ENCODE measurements at regions not wholly inside any gene's neighbourhood (a gene's known extent, or its start where the extent isn't known, plus 50 kb on each side); places are given as distances from the start of the nearest gene placed in this dataset.

DNA sequence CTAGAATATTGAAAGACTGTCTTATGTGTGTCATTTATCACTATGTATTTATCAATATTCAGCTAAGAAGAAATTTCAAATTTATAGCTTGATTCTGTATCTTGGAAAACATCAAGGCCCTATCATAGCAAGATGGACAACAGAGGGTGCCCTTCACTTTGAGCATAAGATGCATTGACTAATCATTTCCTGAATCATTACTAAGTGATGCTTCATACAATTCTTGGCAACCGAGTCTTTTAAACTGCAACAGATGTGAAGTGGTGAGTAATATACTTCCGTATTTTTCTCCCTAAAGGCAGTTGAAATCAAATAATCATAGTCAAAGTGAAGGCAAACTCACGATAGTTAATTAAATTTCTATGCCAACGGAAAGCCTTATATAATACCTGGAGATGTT, 318.6 kb upstream of the RGMB start:
- H3K27me3 ChIP-seq (replicated peaks in 1 of 4; ENCODE audit: control extremely low read depth in 1 of 4, control insufficient read depth in 3 of 4, insufficient read depth in 4 of 4, low read length in 3 of 4) = no peaks in the 10 kb centered on the region
- ATAC-seq (ENCODE audit: low read depth) (no peak), DNase-seq (no peak)
- CTCF ChIA-PET = interaction anchor here (1.0 kb wide), 1 partner anchor 8 kb away, joined by 3 read pairs; no protein-coding TSS in a partner anchor
- H3K4me1 ChIP-seq (ENCODE audit: control insufficient read depth in 2 of 2, insufficient read depth in 2 of 2, low read length in 2 of 2) = no peaks in the 10 kb centered on the region
- no peak overlapping the region for H3K4me3 ChIP-seq (ENCODE audit: control extremely low read depth in 1 of 5, extremely low read depth in 1 of 5, insufficient read depth in 1 of 5, low read depth in 2 of 5, low read length in 4 of 5)
- H3K4me3 Mint-ChIP-seq = no peak overlapping the region
- no peak overlapping the region for H2AFZ ChIP-seq (ENCODE audit: insufficient read depth, low read depth, low read length, poor library complexity, severe bottlenecking)
- no peaks in the 10 kb centered on the region for H3K9me3 Mint-ChIP-seq (ENCODE audit: insufficient read depth)
- intact Hi-C loops (cut with micrococcal nuclease) = no loop called here
- no peak overlapping the region for H3K27ac ChIP-seq (ENCODE audit: low read length in 2 of 2)
- H3K36me3 ChIP-seq (replicated peaks in 1 of 2; ENCODE audit: control extremely low read depth in 1 of 2, control insufficient read depth in 1 of 2, extremely low read depth in 1 of 2, insufficient read depth in 2 of 2, low read length in 1 of 2) = no peaks in the 10 kb centered on the region
- H3K27ac Mint-ChIP-seq = no peak overlapping the region
- H3K4me1 Mint-ChIP-seq = no peaks in the 10 kb centered on the region
- H3K27me3 Mint-ChIP-seq = no peaks in the 10 kb centered on the region
- no peak overlapping the region for H3K9ac ChIP-seq (ENCODE audit: low read length)
- no peaks in the 10 kb centered on the region for H3K79me2 ChIP-seq (ENCODE audit: control insufficient read depth, insufficient read depth, low read length)
- H3K4me2 ChIP-seq (replicated peaks; ENCODE audit: low read depth, low read length, poor library complexity, severe bottlenecking) = no peak overlapping the region
- POLR2A ChIA-PET = no interaction called here
- no peak for TF ChIP-seq EZH2 (IDR thresholded peaks at IDR 0.05; ENCODE audit: borderline replicate concordance, insufficient read depth, low read depth, low read length, poor library complexity, severe bottlenecking)
- H3K9me3 ChIP-seq (ENCODE audit: control extremely low read depth in 1 of 3, control insufficient read depth in 2 of 3, insufficient read depth in 1 of 3, low read length in 2 of 3) = no peaks in the 10 kb centered on the region
- H4K20me1 ChIP-seq (ENCODE audit: control insufficient read depth, insufficient read depth, low read length, poor library complexity, severe bottlenecking) = no peaks in the 10 kb centered on the region
- WGBS (ENCODE audit: insufficient coverage) = 100% methylated on average over 1 of the region's 4 CpGs

DNA sequence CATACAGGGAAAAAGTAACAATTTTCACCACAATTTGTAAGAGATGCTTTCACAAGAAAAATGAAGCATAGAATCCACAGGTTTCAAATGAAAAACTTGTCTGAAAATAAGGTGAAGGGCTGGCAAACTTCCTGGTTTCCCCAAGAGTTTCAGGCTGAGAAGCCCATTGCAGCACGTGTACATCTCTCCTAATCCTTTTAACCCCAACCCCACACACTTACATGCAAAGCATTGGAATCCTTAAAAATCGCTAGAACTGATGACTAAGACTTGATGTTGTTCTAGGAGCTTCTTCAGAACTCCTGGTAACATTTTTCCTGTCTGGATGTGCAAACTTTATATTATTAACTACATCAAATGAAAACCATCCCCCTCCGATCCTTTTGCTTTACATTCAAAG, 317.8 kb upstream of the RGMB start:
- H3K4me3 ChIP-seq (ENCODE audit: control extremely low read depth in 1 of 5, extremely low read depth in 1 of 5, insufficient read depth in 1 of 5, low read depth in 2 of 5, low read length in 4 of 5) = no peak overlapping the region
- no peak overlapping the region for H2AFZ ChIP-seq (ENCODE audit: insufficient read depth, low read depth, low read length, poor library complexity, severe bottlenecking)
- ChIA-PET CTCF (no interaction called here), POLR2A (no interaction called here)
- no peaks in the 10 kb centered on the region for H3K27me3 ChIP-seq (replicated peaks in 1 of 4; ENCODE audit: control extremely low read depth in 1 of 4, control insufficient read depth in 3 of 4, insufficient read depth in 4 of 4, low read length in 3 of 4)
- no peaks in the 10 kb centered on the region for H3K79me2 ChIP-seq (ENCODE audit: control insufficient read depth, insufficient read depth, low read length)
- H4K20me1 ChIP-seq (ENCODE audit: control insufficient read depth, insufficient read depth, low read length, poor library complexity, severe bottlenecking) = no peaks in the 10 kb centered on the region
- Mint-ChIP-seq H3K9me3 (ENCODE audit: insufficient read depth) (no peaks in the 10 kb centered on the region), H3K27me3 (no peaks in the 10 kb centered on the region), H3K4me3 (no peak overlapping the region), H3K27ac (no peak overlapping the region), H3K4me1 (no peaks in the 10 kb centered on the region)
- 25% methylated on average over 1 of the region's 3 CpGs for WGBS (ENCODE audit: insufficient coverage)
- H3K4me2 ChIP-seq (replicated peaks; ENCODE audit: low read depth, low read length, poor library complexity, severe bottlenecking) = no peak overlapping the region
- no peaks in the 10 kb centered on the region for H3K4me1 ChIP-seq (ENCODE audit: control insufficient read depth in 2 of 2, insufficient read depth in 2 of 2, low read length in 2 of 2)
- intact Hi-C loops (cut with micrococcal nuclease) = no loop called here
- H3K27ac ChIP-seq (ENCODE audit: low read length in 2 of 2) = no peak overlapping the region
- H3K36me3 ChIP-seq (replicated peaks in 1 of 2; ENCODE audit: control extremely low read depth in 1 of 2, control insufficient read depth in 1 of 2, extremely low read depth in 1 of 2, insufficient read depth in 2 of 2, low read length in 1 of 2) = no peaks in the 10 kb centered on the region
- TF ChIP-seq EZH2 (IDR thresholded peaks at IDR 0.05; ENCODE audit: borderline replicate concordance, insufficient read depth, low read depth, low read length, poor library complexity, severe bottlenecking) (no peak), CTCF (IDR thresholded peaks at IDR 0.05) (no peak)
- H3K9me3 ChIP-seq (ENCODE audit: control extremely low read depth in 1 of 3, control insufficient read depth in 2 of 3, insufficient read depth in 1 of 3, low read length in 2 of 3) = no peaks in the 10 kb centered on the region
- no peak overlapping the region for H3K9ac ChIP-seq (ENCODE audit: low read length)
- DNase-seq (no peak), ATAC-seq (ENCODE audit: low read depth) (no peak)
